Superior temporal gyrus (tissue), 1 donor: ENCODE measurements at regions not wholly inside any gene's neighbourhood (a gene's known extent, or its start where the extent isn't known, plus 50 kb on each side); places are given as distances from the start of the nearest gene placed in this dataset.

Experiments
- DNase-seq: peaks from one replicate; pipeline ENCODE4 v3.0.0-alpha.2; 2016; ENCODE audit errors: extremely low spot score

GRCh38 chr17:73983621-73984400 lies 219.7 kb upstream of the RPL38 start:
- no peak for DNase-seq

DNA sequence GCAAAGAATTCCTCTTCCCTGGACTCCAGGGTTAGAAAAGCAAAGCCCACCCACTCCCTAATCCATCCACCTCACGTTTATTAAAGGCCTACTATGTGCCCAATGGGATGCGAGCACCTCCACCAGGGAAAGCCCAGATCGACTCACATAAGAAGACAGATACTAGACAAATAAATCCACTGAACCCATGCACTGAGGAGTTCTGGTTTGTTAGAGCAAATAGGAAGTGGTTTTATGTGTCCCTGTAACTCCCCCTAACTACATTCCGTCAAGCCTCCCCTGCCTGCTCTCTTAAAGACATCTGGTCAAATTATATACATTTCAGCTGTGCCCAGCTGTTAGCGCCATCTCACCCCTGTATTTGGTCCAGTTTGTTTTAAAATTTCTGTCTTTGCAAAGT lies 218.5 kb upstream of the RPL38 start:
- DNase-seq, result no peak

- DNase-seq, result no peak
Observed at GRCh38 chr17:73985466-73986015, 217.9 kb upstream of the RPL38 start.

- no peak for DNase-seq
Observed at GRCh38 chr17:73986641-73987177, 216.8 kb upstream of the RPL38 start.

DNA sequence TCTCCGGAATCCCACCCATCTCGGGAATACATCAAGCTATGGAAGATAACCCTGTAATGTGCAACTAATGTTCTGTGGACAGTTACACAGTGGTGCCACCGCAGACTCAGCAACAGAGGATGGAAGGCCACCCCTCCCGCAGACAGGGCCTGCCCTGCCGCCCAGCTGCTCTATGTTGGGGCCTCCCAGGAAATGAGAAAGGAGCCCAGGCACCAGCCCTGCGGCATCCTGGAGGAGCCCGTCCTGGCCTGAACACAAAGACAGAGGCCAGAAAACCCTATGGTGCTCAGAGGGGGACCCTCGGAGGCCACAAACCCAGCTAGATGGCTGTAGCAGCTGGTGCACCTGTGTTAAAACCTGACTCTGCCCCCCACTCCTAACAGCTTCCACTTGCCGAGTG lies 216.1 kb upstream of the RPL38 start:
- DNase-seq, result no peak

DNA sequence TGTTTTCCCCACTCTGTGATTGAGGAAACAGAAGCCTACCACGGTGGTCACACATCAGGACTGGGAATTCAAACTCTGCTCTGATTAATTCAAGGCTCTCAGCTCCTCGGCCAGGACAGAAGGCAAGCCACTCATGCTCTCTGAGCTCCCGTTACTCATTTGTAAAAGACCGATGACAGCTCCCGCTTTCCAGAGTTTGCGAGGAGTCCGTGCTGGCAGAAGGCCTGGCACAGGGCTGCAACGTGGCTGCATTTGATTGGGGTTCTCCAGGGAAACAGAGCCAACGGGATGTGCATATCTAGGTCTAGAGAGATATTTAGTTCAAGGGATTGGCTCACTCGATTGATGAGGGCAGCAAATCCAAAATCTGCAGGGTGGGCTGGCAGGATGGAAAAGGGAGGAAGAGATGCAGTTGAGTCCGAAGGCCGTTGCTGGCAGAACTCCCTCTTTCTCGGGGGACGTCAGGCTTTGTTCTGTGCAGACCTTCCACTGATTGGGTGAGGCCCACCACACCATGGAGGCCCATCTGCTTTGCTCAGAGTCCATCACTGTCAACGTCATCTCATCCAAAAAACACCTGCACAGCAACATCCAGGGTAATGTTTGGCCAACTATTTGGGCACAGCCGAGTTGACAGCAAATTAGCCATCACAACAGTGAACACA lies 215.5 kb upstream of the RPL38 start:
- no peak for DNase-seq

DNA sequence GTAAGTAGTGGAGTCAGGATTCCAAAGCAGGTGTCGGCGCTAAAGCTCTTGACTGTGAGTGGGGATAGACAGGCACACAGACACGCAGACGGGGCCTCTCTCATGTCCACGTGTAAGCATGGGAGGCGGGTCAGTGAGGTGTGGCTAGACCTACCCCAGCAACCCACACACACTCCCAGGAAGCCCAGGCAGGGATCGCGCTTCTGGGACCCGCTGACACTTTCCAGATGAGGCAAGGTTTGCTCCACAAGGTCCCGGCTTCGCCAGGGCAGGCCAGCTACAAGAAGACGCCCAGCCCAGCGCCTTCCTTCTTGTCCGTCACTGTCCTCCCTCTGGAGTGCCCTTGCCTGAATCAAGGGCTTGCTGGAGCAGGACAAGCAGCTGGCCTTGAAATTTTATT lies 213.8 kb upstream of the RPL38 start:
- DNase-seq, result no peak

- DNase-seq, result no peak
Observed at GRCh38 chr17:73990290-73990689, 213.2 kb upstream of the RPL38 start.

GRCh38 chr17:73991260-73991659 lies 212.2 kb upstream of the RPL38 start:
- no peak for DNase-seq

DNA sequence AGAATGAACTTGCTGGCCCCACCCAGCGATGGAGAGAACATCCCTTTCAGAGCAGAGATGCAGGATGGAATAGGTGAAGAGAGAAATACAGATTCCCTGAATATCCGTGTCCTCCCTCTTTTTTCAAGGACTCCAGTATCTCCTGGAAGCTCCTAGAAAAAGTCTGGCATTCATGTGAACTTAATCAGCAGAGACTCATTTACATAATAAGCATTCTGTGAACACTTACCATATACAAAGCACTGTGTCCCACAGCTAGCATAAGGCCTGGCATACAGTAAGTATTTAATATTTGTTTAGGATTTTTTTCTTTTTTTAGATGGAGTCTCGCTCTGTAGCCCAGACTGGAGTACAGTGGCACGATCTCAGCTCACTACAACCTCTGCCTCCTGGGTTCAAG lies 208.5 kb upstream of the RPL38 start:
- DNase-seq, result no peak

GRCh38 chr17:73997059-73997458 lies 206.4 kb upstream of the RPL38 start:
- no peak for DNase-seq

DNA sequence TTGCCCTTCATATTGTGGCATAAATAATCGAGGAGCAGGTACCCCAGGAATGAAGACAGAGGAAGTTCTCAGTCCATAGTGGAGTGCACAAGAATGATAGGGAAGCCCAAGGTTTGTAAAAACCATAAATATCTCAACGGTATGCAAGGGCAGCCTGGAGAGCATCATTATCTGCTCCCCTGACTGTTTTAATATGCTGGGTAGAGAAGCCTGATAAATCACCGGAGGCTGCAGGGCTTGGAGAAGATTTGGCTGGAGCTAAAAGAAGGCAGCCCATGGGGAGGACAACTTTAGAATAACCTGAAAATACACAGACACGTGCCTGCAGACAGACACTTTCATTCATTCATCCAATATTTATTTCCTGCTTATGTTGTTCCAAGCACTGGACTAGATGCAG lies 205.2 kb upstream of the RPL38 start:
- DNase-seq, result no peak

DNA sequence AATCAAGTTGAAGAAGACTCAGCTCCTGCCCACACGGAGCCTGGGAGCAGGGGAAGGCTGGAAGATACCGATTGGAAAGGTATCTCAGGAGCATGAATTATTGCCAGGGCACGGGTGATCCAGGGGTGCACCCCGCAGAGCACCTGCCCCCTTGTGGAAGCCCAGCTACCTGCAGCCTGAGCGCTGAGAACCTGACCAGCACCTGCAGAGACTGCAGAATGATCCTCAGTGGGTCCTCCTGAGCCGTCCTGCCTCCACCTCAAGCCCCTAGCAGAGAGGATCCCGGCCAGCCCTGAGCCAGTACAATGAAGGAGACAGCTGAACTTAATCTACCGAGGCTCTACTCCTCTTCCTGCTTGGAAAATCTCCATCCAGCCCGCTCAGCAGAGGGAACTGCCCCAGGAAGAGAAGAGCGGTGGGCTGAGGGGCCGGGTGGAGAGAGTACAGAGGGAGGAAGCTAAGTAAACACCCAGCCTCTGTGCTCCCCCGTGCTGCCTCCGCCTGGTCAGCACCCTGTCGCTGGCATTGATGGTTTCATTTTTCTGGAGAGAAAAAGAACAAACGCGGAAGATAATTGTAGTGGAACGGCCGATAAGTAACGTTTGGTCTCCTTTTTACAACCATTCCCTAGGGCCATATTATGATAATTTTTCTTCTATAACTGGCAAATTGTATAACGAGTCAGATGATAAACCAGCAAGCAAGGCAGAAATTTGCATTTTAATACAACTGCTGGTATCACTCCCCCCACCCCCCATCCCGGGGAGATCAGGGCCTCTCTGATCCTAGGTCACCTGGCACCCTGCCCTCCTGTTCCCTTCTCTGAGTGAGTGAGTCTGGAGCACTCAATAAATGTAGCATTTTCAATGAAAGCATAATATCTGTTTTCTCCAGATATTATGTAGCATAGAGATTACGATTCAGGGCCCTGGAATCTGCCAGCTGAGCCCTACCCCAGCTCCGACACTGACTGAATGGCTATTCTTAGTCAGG lies 204.5 kb upstream of the RPL38 start:
- DNase-seq, result no peak

GRCh38 chr17:74001145-74001544 lies 202.3 kb upstream of the RPL38 start:
- DNase-seq, result no peak

- DNase-seq, result no peak
Observed at GRCh38 chr17:74002241-74002640, 201.2 kb upstream of the RPL38 start.

- no peak for DNase-seq
Observed at GRCh38 chr17:74004056-74004455, 199.4 kb upstream of the RPL38 start.

- no peak for DNase-seq
Observed at GRCh38 chr17:74005790-74006189, 197.7 kb upstream of the RPL38 start.

- no peak for DNase-seq
Observed at GRCh38 chr17:74006371-74006770, 197.1 kb upstream of the RPL38 start.

- DNase-seq, result no peak
Observed at GRCh38 chr17:74008196-74008595, 195.3 kb upstream of the RPL38 start.

DNA sequence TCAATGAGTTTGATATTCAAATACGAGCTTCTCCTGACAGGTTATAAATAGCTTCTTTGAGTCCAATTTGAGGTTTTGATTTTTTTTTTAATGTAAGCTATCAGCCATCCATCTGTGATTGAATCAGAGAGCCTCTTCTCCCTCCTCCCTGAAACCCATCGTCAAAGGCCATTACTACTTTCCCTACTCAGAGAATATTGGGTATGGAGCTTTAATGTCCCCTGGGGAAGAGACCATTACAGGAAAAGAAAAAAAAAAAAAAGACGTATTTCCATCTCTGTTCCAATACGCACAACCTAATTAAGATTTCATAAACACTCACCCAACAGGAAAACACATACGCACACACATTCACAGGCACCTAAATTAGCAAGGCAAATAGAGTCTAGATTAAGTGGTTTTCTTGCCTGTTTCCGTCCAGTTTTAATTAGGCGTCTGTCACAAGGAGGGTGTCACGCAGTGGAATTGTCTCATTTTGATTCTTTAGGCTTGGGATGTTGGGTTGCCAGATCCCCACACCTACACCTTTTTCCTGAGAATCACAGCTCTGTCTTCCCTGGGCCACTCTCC lies 194.3 kb upstream of the RPL38 start:
- no peak for DNase-seq

GRCh38 chr17:74010903-74011302 lies 192.6 kb upstream of the RPL38 start:
- DNase-seq, result no peak
